Caco-2 (cell line): ENCODE measurements at regions not wholly inside any gene's neighbourhood (a gene's known extent, or its start where the extent isn't known, plus 50 kb on each side); places are given as distances from the start of the nearest gene placed in this dataset.

Source experiments
- BruUV-seq: library from RNA; stranded (reverse); fragments of 400-500 nt; replicated peaks from 2 replicates; lab custom pipeline; 2021; lab: Mats Ljungman, UMichigan
- CTCF ChIA-PET: fragments of 300-600 bp; sonication (Branson Sonifier 250); formaldehyde crosslinking; loops from one replicate; lab custom pipeline; 2022; ENCODE audit warnings: antibody characterized with exemption; lab: Charles Lee
- POLR2A ChIA-PET: fragments of 300-600 bp; sonication (Branson Sonifier 250); formaldehyde crosslinking; loops from one replicate; lab custom pipeline; 2022; ENCODE audit warnings: antibody characterized with exemption; lab: Charles Lee
- DNase-seq, 2 experiments: peaks; one replicate each; pipeline versions ENCODE4 v3.0.0 to v3.0.0-alpha.2; 2020 to 2022
- H3K27me3 ChIP-seq: replicated peaks from 2 replicates; pipeline ENCODE4 v1.6.0; 2011; ENCODE audit warnings: low read length; ENCODE audit not compliant: control insufficient read depth, insufficient read depth
- H3K36me3 ChIP-seq: 2 replicates; pipeline ENCODE4 v1.5.1; 2011; ENCODE audit warnings: low read length; ENCODE audit not compliant: control insufficient read depth, insufficient read depth
- H3K4me1 ChIP-seq: fragments of 250-450 bp; sonication (Bioruptor Pico); 2 replicates; pipeline ENCODE4 v1.5.1; 2020; ENCODE audit warnings: mild to moderate bottlenecking
- H3K4me3 ChIP-seq: 2 replicates; pipeline ENCODE4 v1.5.1; 2011; ENCODE audit warnings: low read depth, mild to moderate bottlenecking, control low read depth, low read length
- H3K9me3 ChIP-seq: fragments of 250-450 bp; sonication (Bioruptor Pico); 2 replicates; pipeline ENCODE4 v1.5.1; 2020; ENCODE audit warnings: mild to moderate bottlenecking, moderate library complexity
- H3K27ac Mint-ChIP-seq: one replicate; pipeline ENCODE4 v1.8.0; 2022; ENCODE audit warnings: mixed read lengths; ENCODE audit not compliant: unreplicated experiment
- H3K27me3 Mint-ChIP-seq: one replicate; pipeline ENCODE4 v1.8.0; 2022; ENCODE audit warnings: mixed read lengths; ENCODE audit not compliant: insufficient read depth, unreplicated experiment
- H3K36me3 Mint-ChIP-seq: one replicate; pipeline ENCODE4 v1.8.0; 2022; ENCODE audit warnings: mild to moderate bottlenecking, mixed read lengths; ENCODE audit not compliant: insufficient read depth, unreplicated experiment
- H3K4me1 Mint-ChIP-seq: one replicate; pipeline ENCODE4 v1.8.0; 2022; ENCODE audit warnings: low read depth, mixed read lengths; ENCODE audit not compliant: unreplicated experiment
- H3K4me3 Mint-ChIP-seq: one replicate; pipeline ENCODE4 v1.8.0; 2022; ENCODE audit warnings: mild to moderate bottlenecking, moderate library complexity, mixed read lengths; ENCODE audit not compliant: unreplicated experiment
- H3K9me3 Mint-ChIP-seq: one replicate; pipeline ENCODE4 v1.8.0; 2022; ENCODE audit warnings: mixed read lengths; ENCODE audit not compliant: unreplicated experiment
- CTCF ChIP-seq, 2 experiments: fragments of 200-600 bp in 1 of 2; IDR thresholded peaks; 1 replicate in 1 of 2; 2 replicates in 1 of 2; pipeline versions ENCODE4 v1.5.1 to v1.8.0; 2011 to 2022; ENCODE audit warnings: antibody characterized with exemption in 1 of 2, control low read depth in 1 of 2, inconsistent platforms in 1 of 2, low read depth in 1 of 2, low read length in 1 of 2, mild to moderate bottlenecking in 1 of 2, moderate library complexity in 1 of 2; ENCODE audit not compliant: insufficient read depth in 1 of 2, severe bottlenecking in 1 of 2, unreplicated experiment in 1 of 2
- intact Hi-C: fragments of 100-400 bp; cut with micrococcal nuclease; formaldehyde crosslinking; loops from one replicate; pipeline ENCODE4 v1.10.0; 2022; ENCODE audit not compliant: unreplicated experiment

GRCh38 chr1:56331207-56331891 is 248.0 kb downstream of the PLPP3 start:
- peaks cover 28% of the 10 kb centered on the region; the same call in 1 of the 2 replicates for H3K4me1 ChIP-seq
- no peaks in the 10 kb centered on the region for H3K27me3 ChIP-seq
- Mint-ChIP-seq H3K4me3 (no peak overlapping the region), H3K9me3 (no peaks in the 10 kb centered on the region), H3K4me1 (peaks cover 11% of the 10 kb centered on the region), H3K36me3 (no peaks in the 10 kb centered on the region), H3K27ac (no peak overlapping the region), H3K27me3 (no peaks in the 10 kb centered on the region)
- POLR2A ChIA-PET, result no interaction called here
- no peak for DNase-seq
- no peak overlapping the region for H3K4me3 ChIP-seq
- BruUV-seq, result no TSS peak
- no peak for TF ChIP-seq CTCF (IDR thresholded peaks at IDR 0.05; ENCODE audit: insufficient read depth in 1 of 2, low read depth in 1 of 2, low read length in 1 of 2, severe bottlenecking in 1 of 2, unreplicated experiment in 1 of 2)
- H3K9me3 ChIP-seq, result no peaks in the 10 kb centered on the region
- intact Hi-C loops, result no loop called here
- H3K36me3 ChIP-seq, result no peaks in the 10 kb centered on the region
- CTCF ChIA-PET, result no interaction called here

DNA sequence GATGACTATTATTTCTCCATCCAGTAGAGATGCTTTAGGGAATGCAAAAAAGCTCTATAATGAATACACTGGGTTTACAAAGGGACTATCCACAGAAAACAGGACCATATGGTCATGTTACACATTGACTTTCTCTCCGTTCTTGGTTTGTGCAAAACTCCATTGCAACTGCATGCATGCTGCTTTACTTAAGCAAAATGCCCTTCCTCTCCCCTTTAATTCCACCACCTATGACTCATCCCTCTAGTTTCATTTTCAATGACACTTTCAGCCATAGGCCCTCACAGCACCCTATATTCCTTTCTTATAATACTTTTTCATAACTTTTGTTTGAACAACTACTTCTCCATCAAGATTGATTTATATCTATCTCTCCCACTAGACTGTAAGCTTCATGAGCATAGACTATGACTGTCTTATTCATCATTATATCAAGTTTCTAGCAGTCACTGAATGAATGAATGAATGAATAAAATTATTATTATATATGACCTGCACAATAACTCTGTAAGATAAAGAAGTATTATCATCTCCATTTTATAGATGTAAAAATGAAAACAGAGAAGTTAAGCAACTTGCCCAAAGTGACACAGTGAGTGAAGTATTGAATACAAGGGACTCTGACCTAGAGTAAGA is 248.9 kb downstream of the PLPP3 start:
- Histone ChIP-seq H3K4me1 (peaks cover 28% of the 10 kb centered on the region; the same call in 1 of the 2 replicates), H3K4me3 (no peak overlapping the region), H3K27me3 (no peaks in the 10 kb centered on the region), H3K9me3 (no peaks in the 10 kb centered on the region), H3K36me3 (no peaks in the 10 kb centered on the region)
- H3K27me3 Mint-ChIP-seq, result no peaks in the 10 kb centered on the region
- DNase-seq, result no peak
- ChIA-PET POLR2A (no interaction called here), CTCF (no interaction called here)
- no peak for TF ChIP-seq CTCF (IDR thresholded peaks at IDR 0.05; ENCODE audit: insufficient read depth in 1 of 2, low read depth in 1 of 2, low read length in 1 of 2, severe bottlenecking in 1 of 2, unreplicated experiment in 1 of 2)
- peaks cover 11% of the 10 kb centered on the region for H3K4me1 Mint-ChIP-seq
- no TSS peak for BruUV-seq
- no peaks in the 10 kb centered on the region for H3K36me3 Mint-ChIP-seq
- no peaks in the 10 kb centered on the region for H3K9me3 Mint-ChIP-seq
- intact Hi-C loops, result no loop called here
- H3K4me3 Mint-ChIP-seq, result no peak overlapping the region
- no peak overlapping the region for H3K27ac Mint-ChIP-seq

DNA sequence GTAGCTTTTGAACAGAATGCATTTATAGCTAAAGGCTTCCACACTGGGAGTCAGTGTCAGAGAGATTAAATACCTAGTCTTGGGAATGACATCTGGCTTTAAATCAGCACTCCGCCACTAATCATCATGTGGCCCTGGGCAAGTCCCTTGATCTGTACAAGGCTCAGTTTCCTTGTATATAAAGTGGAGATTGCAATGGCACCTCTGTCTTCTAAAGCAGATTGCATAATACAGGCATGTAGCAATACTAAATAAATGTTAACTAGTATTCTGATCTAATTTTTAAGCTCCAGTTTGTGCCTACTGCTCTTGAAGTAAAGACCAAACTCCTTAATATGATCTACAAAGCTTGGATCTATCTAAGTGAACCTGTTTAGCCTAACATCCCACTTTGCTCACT is 249.4 kb downstream of the PLPP3 start:
- Mint-ChIP-seq H3K27ac (no peak overlapping the region), H3K4me3 (no peak overlapping the region), H3K36me3 (no peaks in the 10 kb centered on the region), H3K4me1 (peaks cover 11% of the 10 kb centered on the region), H3K27me3 (no peaks in the 10 kb centered on the region), H3K9me3 (no peaks in the 10 kb centered on the region)
- TF ChIP-seq CTCF (IDR thresholded peaks at IDR 0.05; ENCODE audit: insufficient read depth in 1 of 2, low read depth in 1 of 2, low read length in 1 of 2, severe bottlenecking in 1 of 2, unreplicated experiment in 1 of 2), result no peak
- intact Hi-C loops, result no loop called here
- no peaks in the 10 kb centered on the region for H3K36me3 ChIP-seq
- H3K27me3 ChIP-seq, result no peaks in the 10 kb centered on the region
- no TSS peak for BruUV-seq
- no peaks in the 10 kb centered on the region for H3K9me3 ChIP-seq
- no peak overlapping the region for H3K4me3 ChIP-seq
- no peak for DNase-seq
- CTCF ChIA-PET, result no interaction called here
- POLR2A ChIA-PET, result no interaction called here
- peaks cover 28% of the 10 kb centered on the region; the same call in 1 of the 2 replicates for H3K4me1 ChIP-seq
